Ovary (tissue), 3 donors: ENCODE measurements at regions not wholly inside any gene's neighbourhood (a gene's known extent, or its start where the extent isn't known, plus 50 kb on each side); places are given as distances from the start of the nearest gene placed in this dataset.

Experiments
- EP300 ChIP-seq: sonication (generic); formaldehyde crosslinking; IDR thresholded peaks from one replicate; pipeline ENCODE4 v1.6.1; 2017; ENCODE audit warnings: antibody characterized with exemption
- TF ChIP-seq, protein P1 (sequence below), 3 donors: fragments of 450-650 bp in 2 of 3; fragments of 200-600 bp in 1 of 3; IDR thresholded peaks; one replicate each; pipeline versions ENCODE4 v1.5.1 to v1.8.0; 2016 to 2022; ENCODE audit warnings: antibody characterized with exemption in 3 of 3, mild to moderate bottlenecking in 1 of 3
- donor health status: DM: no; HTN: no; CAD: no.

GRCh38 chr5:3333836-3334235, 261.8 kb upstream of the IRX1 start:
- TF ChIP-seq, protein P1, sequence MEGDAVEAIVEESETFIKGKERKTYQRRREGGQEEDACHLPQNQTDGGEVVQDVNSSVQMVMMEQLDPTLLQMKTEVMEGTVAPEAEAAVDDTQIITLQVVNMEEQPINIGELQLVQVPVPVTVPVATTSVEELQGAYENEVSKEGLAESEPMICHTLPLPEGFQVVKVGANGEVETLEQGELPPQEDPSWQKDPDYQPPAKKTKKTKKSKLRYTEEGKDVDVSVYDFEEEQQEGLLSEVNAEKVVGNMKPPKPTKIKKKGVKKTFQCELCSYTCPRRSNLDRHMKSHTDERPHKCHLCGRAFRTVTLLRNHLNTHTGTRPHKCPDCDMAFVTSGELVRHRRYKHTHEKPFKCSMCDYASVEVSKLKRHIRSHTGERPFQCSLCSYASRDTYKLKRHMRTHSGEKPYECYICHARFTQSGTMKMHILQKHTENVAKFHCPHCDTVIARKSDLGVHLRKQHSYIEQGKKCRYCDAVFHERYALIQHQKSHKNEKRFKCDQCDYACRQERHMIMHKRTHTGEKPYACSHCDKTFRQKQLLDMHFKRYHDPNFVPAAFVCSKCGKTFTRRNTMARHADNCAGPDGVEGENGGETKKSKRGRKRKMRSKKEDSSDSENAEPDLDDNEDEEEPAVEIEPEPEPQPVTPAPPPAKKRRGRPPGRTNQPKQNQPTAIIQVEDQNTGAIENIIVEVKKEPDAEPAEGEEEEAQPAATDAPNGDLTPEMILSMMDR (IDR thresholded peaks at IDR 0.05) = no peak
- no peak for TF ChIP-seq EP300
